ENCODE measurements at regions not wholly inside any gene's neighbourhood (a gene's known extent, or its start where the extent isn't known, plus 50 kb on each side); places are given as distances from the start of the nearest gene placed in this dataset.
A peak's percentile ranks its signal among the peaks of the same experiment; 100 is the strongest.
"Not testable (repeated sequence)": the region's sequence is repeated elsewhere in the genome, so short reads cannot be mapped to it uniquely, and the experiment has no call there.

GRCh38 chr22:22779213-22779612 lies 108.4 kb upstream of the IGLL5 start:
- no peak for DNase-seq (ENCODE audit: low read depth)

GRCh38 chr22:22783575-22783974 lies 104.0 kb upstream of the IGLL5 start:
- DNase-seq (ENCODE audit: low read depth) = no peak

GRCh38 chr22:22784249-22785039 lies 103.2 kb upstream of the IGLL5 start:
- no peak for DNase-seq (ENCODE audit: low read depth)

GRCh38 chr22:22785316-22786065 lies 102.1 kb upstream of the IGLL5 start:
- no peak for DNase-seq (ENCODE audit: low read depth)

- DNase-seq (ENCODE audit: low read depth) = no peak
These were observed 101.1 kb upstream of the IGLL5 start for GRCh38 chr22:22786301-22787115.

GRCh38 chr22:22787151-22787550 lies 100.5 kb upstream of the IGLL5 start:
- DNase-seq (ENCODE audit: low read depth) = no peak

GRCh38 chr22:22787786-22788459 lies 99.7 kb upstream of the IGLL5 start:
- DNase-seq (ENCODE audit: low read depth) = peak; percentile 27

GRCh38 chr22:22788460-22789037 lies 99.1 kb upstream of the IGLL5 start:
- DNase-seq (ENCODE audit: low read depth) = no peak

- no peak for DNase-seq (ENCODE audit: low read depth)
These were observed 98.2 kb upstream of the IGLL5 start for GRCh38 chr22:22789233-22789921.

GRCh38 chr22:22789922-22790845 lies 97.4 kb upstream of the IGLL5 start:
- no peak for DNase-seq (ENCODE audit: low read depth)

- no peak for DNase-seq (ENCODE audit: low read depth)
These were observed 96.0 kb upstream of the IGLL5 start for GRCh38 chr22:22791438-22792181.

- not testable (repeated sequence) for DNase-seq (ENCODE audit: low read depth)
These were observed 95.3 kb upstream of the IGLL5 start for GRCh38 chr22:22792205-22792786.

GRCh38 chr22:22795639-22796038 lies 92.0 kb upstream of the IGLL5 start:
- not testable (repeated sequence) for DNase-seq (ENCODE audit: low read depth)

- no peak for DNase-seq (ENCODE audit: low read depth)
These were observed 90.9 kb upstream of the IGLL5 start for GRCh38 chr22:22796724-22797123.

- no peak for DNase-seq (ENCODE audit: low read depth)
These were observed 89.4 kb upstream of the IGLL5 start for GRCh38 chr22:22798232-22798616.

- no peak for DNase-seq (ENCODE audit: low read depth)
These were observed 88.9 kb upstream of the IGLL5 start for GRCh38 chr22:22798716-22799115.

GRCh38 chr22:22799561-22799960 lies 88.1 kb upstream of the IGLL5 start:
- no peak for DNase-seq (ENCODE audit: low read depth)

GRCh38 chr22:22800716-22801115 lies 86.9 kb upstream of the IGLL5 start:
- no peak for DNase-seq (ENCODE audit: low read depth)
